Neural cell (in vitro differentiated cells): ENCODE measurements at regions not wholly inside any gene's neighbourhood (a gene's known extent, or its start where the extent isn't known, plus 50 kb on each side); places are given as distances from the start of the nearest gene placed in this dataset.

Experiments used
- H2AFZ ChIP-seq: fragments of 200-600, 300-800 bp; sonication (generic), shearing (Covaris generic); 2 replicates; pipeline ENCODE4 v1.6.0; 2014; ENCODE audit warnings: low read depth, mild to moderate bottlenecking, antibody characterized with exemption, low read length, moderate library complexity
- H3F3A ChIP-seq: fragments of 200-600 bp; shearing (Covaris generic); 2 replicates; pipeline ENCODE4 v1.6.1; 2016; ENCODE audit warnings: mild to moderate bottlenecking, moderate library complexity, mixed read lengths, antibody characterized with exemption, low read length; ENCODE audit not compliant: insufficient read depth, poor library complexity, severe bottlenecking
- H3K27ac ChIP-seq: fragments of 200-600, 300-800 bp; sonication (generic), shearing (Covaris generic); 2 replicates; pipeline ENCODE4 v1.5.1; 2014; ENCODE audit warnings: mild to moderate bottlenecking, low read length, moderate library complexity
- H3K27me3 ChIP-seq: fragments of 300-800, 200-600 bp; sonication (generic), shearing (Covaris generic); 2 replicates; pipeline ENCODE4 v1.6.0; 2014; ENCODE audit warnings: mild to moderate bottlenecking, low read depth, low read length, moderate library complexity; ENCODE audit not compliant: insufficient read depth
- H3K36me3 ChIP-seq: fragments of 300-800, 200-600 bp; sonication (generic), shearing (Covaris generic); 2 replicates; pipeline ENCODE4 v1.5.1; 2014; ENCODE audit warnings: mild to moderate bottlenecking, antibody characterized with exemption, low read length, moderate library complexity; ENCODE audit not compliant: insufficient read depth
- H3K4me2 ChIP-seq: fragments of 300-800, 200-600 bp; sonication (generic), shearing (Covaris generic); 2 replicates; pipeline ENCODE4 v1.6.0; 2014; ENCODE audit warnings: mild to moderate bottlenecking, low read length
- H3K4me3 ChIP-seq: fragments of 300-800, 200-600 bp; sonication (generic), shearing (Covaris generic); 2 replicates; pipeline ENCODE4 v1.5.1; 2014; ENCODE audit warnings: mild to moderate bottlenecking, low read length, moderate library complexity
- H3K79me2 ChIP-seq: fragments of 200-600 bp; shearing (Covaris generic); replicated peaks from 2 replicates; pipeline ENCODE4 v1.6.0; 2014; ENCODE audit warnings: mild to moderate bottlenecking, low read length, moderate library complexity; ENCODE audit not compliant: insufficient read depth
- H3K9ac ChIP-seq: fragments of 300-800, 200-600 bp; sonication (generic), shearing (Covaris generic); 2 replicates; pipeline ENCODE4 v1.6.1; 2016; ENCODE audit warnings: mild to moderate bottlenecking, low read length, mixed read lengths
- H3K9me2 ChIP-seq: fragments of 200-600 bp; shearing (Covaris generic); 2 replicates; pipeline ENCODE4 v1.6.1; 2016; ENCODE audit warnings: mild to moderate bottlenecking, low read length, mixed read lengths; ENCODE audit not compliant: insufficient read depth
- H3K9me3 ChIP-seq: fragments of 200-600, 300-800 bp; sonication (generic), shearing (Covaris generic); 2 replicates; pipeline ENCODE4 v1.6.1; 2016; ENCODE audit warnings: mild to moderate bottlenecking, mixed run types, low read length, moderate library complexity, mixed read lengths
- H4K20me1 ChIP-seq: fragments of 200-600 bp; shearing (Covaris generic); 2 replicates; pipeline ENCODE4 v1.6.1; 2016; ENCODE audit warnings: mild to moderate bottlenecking, mixed run types; ENCODE audit not compliant: insufficient read depth
- CTCF ChIP-seq: fragments of 450-650 bp; IDR thresholded peaks from 2 replicates; pipeline ENCODE4 v1.5.1; 2014; ENCODE audit warnings: antibody characterized with exemption, mild to moderate bottlenecking, moderate library complexity; ENCODE audit not compliant: poor library complexity, severe bottlenecking
- EP300 ChIP-seq: fragments of 450-650 bp; conservative IDR thresholded peaks from 2 replicates; pipeline ENCODE4 v1.6.1; 2014; ENCODE audit warnings: antibody characterized with exemption, mild to moderate bottlenecking, moderate library complexity; ENCODE audit not compliant: poor library complexity, severe bottlenecking
- EZH2 ChIP-seq: fragments of 200-600, 300-800 bp; shearing (Covaris generic), sonication (generic); IDR thresholded peaks from 2 replicates; pipeline ENCODE4 v1.6.1; 2014; ENCODE audit warnings: antibody characterized with exemption, low read length, borderline replicate concordance, mild to moderate bottlenecking; ENCODE audit not compliant: insufficient read depth, poor library complexity, severe bottlenecking
- MXI1 ChIP-seq: fragments of 450-650 bp; conservative IDR thresholded peaks from 2 replicates; pipeline ENCODE4 v1.6.1; 2014; ENCODE audit warnings: antibody characterized with exemption, mild to moderate bottlenecking; ENCODE audit not compliant: poor library complexity, severe bottlenecking
- POLR2AphosphoS5 ChIP-seq: IDR thresholded peaks from 2 replicates; pipeline ENCODE4 v1.6.1; 2012
- RAD21 ChIP-seq: fragments of 450-650 bp; conservative IDR thresholded peaks from 2 replicates; pipeline ENCODE4 v1.6.1; 2014; ENCODE audit warnings: antibody characterized with exemption, mild to moderate bottlenecking, moderate library complexity
- REST ChIP-seq: IDR thresholded peaks from 2 replicates; pipeline ENCODE4 v1.6.1; 2012; ENCODE audit warnings: borderline replicate concordance
- SMC3 ChIP-seq: fragments of 450-650 bp; conservative IDR thresholded peaks from 2 replicates; pipeline ENCODE4 v1.6.1; 2014; ENCODE audit warnings: antibody characterized with exemption, mild to moderate bottlenecking, moderate library complexity; ENCODE audit not compliant: poor library complexity
- TAF1 ChIP-seq: IDR thresholded peaks from 2 replicates; pipeline ENCODE4 v1.6.1; 2012; ENCODE audit warnings: low read depth

- H3K79me2 ChIP-seq, result no peaks in the 10 kb centered on the region
- TF ChIP-seq EZH2, result no peak
- TF ChIP-seq EP300, result no peak
- no peak for TF ChIP-seq RAD21
- no peak for TF ChIP-seq SMC3
- TF ChIP-seq POLR2AphosphoS5, result no peak
- TF ChIP-seq REST, result no peak
- TF ChIP-seq MXI1, result no peak
- TF ChIP-seq TAF1, result no peak
- TF ChIP-seq CTCF, result no peak
- H3K9me3 ChIP-seq, result no peaks in the 10 kb centered on the region
- no peak overlapping the region for H3K4me3 ChIP-seq
- H3F3A ChIP-seq, result no peaks in the 10 kb centered on the region
- no peak overlapping the region for H3K27ac ChIP-seq
- no peaks in the 10 kb centered on the region for H3K9me2 ChIP-seq
- no peak overlapping the region for H2AFZ ChIP-seq
- H3K27me3 ChIP-seq, result no peaks in the 10 kb centered on the region
- H4K20me1 ChIP-seq, result no peaks in the 10 kb centered on the region
- H3K4me2 ChIP-seq, result no peak overlapping the region
- H3K9ac ChIP-seq, result no peak overlapping the region
- no peaks in the 10 kb centered on the region for H3K36me3 ChIP-seq
Measured at GRCh38 chr14:44649061-44649460, 142.0 kb upstream of the FSCB start.

GRCh38 chr14:44640416-44640815 is 133.3 kb upstream of the FSCB start:
- no peak overlapping the region for H3K9ac ChIP-seq
- H3K79me2 ChIP-seq, result no peaks in the 10 kb centered on the region
- H3K36me3 ChIP-seq, result no peaks in the 10 kb centered on the region

More at GRCh38 chr14:44640416-44640815, 133.3 kb upstream of the FSCB start:
- Histone ChIP-seq H3F3A (no peaks in the 10 kb centered on the region), H3K4me3 (no peak overlapping the region), H3K9me2 (no peaks in the 10 kb centered on the region), H3K4me2 (no peak overlapping the region), H3K9me3 (no peaks in the 10 kb centered on the region), H4K20me1 (no peaks in the 10 kb centered on the region), H3K27ac (no peak overlapping the region), H2AFZ (no peak overlapping the region), H3K27me3 (no peaks in the 10 kb centered on the region)
- no peak for TF ChIP-seq EZH2
- TF ChIP-seq REST, result no peak
- TF ChIP-seq RAD21, result no peak
- TF ChIP-seq CTCF, result no peak
- TF ChIP-seq POLR2AphosphoS5, result no peak
- no peak for TF ChIP-seq SMC3
- no peak for TF ChIP-seq TAF1
- no peak for TF ChIP-seq EP300
- TF ChIP-seq MXI1, result no peak
